SH-SY5Y (cell line): ENCODE measurements at regions not wholly inside any gene's neighbourhood (a gene's known extent, or its start where the extent isn't known, plus 50 kb on each side); places are given as distances from the start of the nearest gene placed in this dataset.

Experiments used
- GATA2 ChIP-seq: IDR thresholded peaks from 2 replicates; pipeline ENCODE4 v1.6.1; 2011; ENCODE audit warnings: mild to moderate bottlenecking, low read depth, low read length
- GATA3 ChIP-seq: IDR thresholded peaks from 2 replicates; pipeline ENCODE4 v1.6.1; 2011; ENCODE audit warnings: low read depth, mild to moderate bottlenecking, low read length, moderate library complexity

GRCh38 chr5:110852541-110852940, 113.7 kb downstream of the SLC25A46 start:
- TF ChIP-seq GATA2: no peak
- no peak for TF ChIP-seq GATA3
